GM20000 (cell line): ENCODE measurements at regions not wholly inside any gene's neighbourhood (a gene's known extent, or its start where the extent isn't known, plus 50 kb on each side); places are given as distances from the start of the nearest gene placed in this dataset.
"Not testable (repeated sequence)": the region's sequence is repeated elsewhere in the genome, so short reads cannot be mapped to it uniquely, and the experiment has no call there.

Experiments
- DNase-seq: peaks from one replicate; pipeline ENCODE4 v3.0.0; 2012; ENCODE audit warnings: low spot score
- CTCF ChIP-seq: IDR thresholded peaks from 2 replicates; pipeline ENCODE4 v1.5.1; 2012; ENCODE audit warnings: mild to moderate bottlenecking, control low read depth; ENCODE audit errors: extremely low read depth, missing control alignments

GRCh38 chr3:159668461-159668860 lies 320.2 kb upstream of the IL12A start:
- no peak for TF ChIP-seq CTCF
- no peak for DNase-seq

GRCh38 chr3:159668990-159669476 lies 319.6 kb upstream of the IL12A start:
- no peak for DNase-seq
- TF ChIP-seq CTCF = no peak

- DNase-seq = no peak
- TF ChIP-seq CTCF = no peak
Measured at GRCh38 chr3:159669766-159670165, 318.9 kb upstream of the IL12A start.

- DNase-seq = no peak
- no peak for TF ChIP-seq CTCF
Measured at GRCh38 chr3:159672728-159673688, 315.6 kb upstream of the IL12A start.

DNA sequence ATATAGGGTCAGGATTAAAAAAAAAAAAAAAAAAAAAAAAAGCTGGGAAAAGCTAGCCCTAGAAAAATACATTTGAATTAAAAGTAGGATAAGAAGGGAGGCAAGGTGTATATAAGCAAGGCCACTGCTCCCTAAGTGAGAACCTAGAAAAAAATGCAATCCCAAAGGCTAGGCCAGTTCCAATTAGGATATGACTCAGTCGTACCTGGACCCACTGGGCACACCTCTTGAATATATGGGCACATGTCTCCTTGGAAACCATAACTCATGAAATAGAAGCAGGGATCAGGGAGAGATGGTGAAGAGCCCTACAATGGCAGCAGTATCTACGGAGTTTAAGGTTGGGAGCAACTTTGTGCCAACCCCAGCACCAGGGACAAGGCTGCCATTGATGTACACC lies 314.1 kb upstream of the IL12A start:
- TF ChIP-seq CTCF = no peak
- no peak for DNase-seq

DNA sequence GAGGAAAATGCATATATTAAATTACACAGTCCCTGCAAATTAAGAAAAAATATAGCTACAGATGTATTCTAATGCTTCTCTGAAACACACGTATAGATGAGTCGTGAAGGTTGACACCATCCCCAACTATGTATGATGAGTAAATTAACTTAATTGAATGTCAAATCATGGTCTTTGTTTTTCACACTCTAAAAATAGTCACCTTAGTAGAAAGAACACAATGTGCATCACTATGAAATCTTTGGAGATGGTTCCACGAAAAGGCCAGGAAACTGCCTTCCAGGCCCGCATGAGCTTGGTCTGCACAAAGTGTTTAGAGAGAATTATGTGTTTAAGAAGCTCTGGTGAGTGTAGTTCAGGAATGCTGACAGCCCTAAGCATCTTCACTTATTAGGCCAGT lies 313.4 kb upstream of the IL12A start:
- no peak for DNase-seq
- TF ChIP-seq CTCF = no peak

GRCh38 chr3:159679900-159680299 lies 308.7 kb upstream of the IL12A start:
- TF ChIP-seq CTCF = no peak
- DNase-seq = no peak

DNA sequence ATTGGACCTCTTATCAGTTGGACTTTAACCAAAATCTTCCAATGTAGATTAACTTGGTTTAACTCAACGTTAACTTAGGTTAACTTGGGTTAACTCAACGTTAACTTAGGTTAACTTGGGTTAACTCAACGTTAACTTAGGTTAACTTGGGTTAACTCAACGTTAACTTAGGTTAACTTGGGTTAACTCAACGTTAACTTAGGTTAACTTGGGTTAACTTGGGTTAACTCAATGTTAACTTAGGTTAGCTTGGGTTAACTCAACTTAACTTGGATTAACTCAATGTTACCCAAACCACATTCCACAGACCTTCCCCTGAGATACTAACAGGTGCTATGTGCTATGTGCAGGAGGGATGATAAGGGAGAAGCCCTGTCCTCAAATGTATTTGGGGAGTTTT lies 306.9 kb upstream of the IL12A start:
- not testable (repeated sequence) for DNase-seq
